ENCODE measurements at regions not wholly inside any gene's neighbourhood (a gene's known extent, or its start where the extent isn't known, plus 50 kb on each side); places are given as distances from the start of the nearest gene placed in this dataset.

DNA sequence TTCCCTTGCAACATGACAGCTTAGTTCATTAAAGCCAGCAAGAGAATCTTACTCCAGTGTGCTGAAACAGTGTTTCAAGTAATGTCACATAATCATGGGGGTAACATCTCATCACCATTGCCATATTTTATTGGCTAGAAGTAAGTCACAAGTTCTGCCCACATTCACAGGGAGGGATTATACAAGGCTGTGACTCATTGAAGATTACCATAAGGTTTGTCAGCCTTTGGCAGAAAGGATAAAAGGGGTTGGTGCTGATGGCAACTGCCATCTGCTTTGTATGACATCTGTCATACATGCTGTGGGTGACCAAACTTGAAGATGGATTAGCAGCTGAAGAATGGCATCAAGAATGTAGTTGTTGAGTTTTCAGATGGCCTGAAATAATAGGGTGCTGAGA lies 61.2 kb downstream of the KCNE4 start:
- TF ChIP-seq CHD4 (IDR thresholded peaks at IDR 0.05), result no peak
- no peak for TF ChIP-seq CBX3 (IDR thresholded peaks at IDR 0.05; ENCODE audit: borderline replicate concordance, low read depth)
- TF ChIP-seq MTA2 (IDR thresholded peaks at IDR 0.05; ENCODE audit: low read depth), result no peak
- no peak for TF ChIP-seq NRF1 (conservative IDR thresholded peaks at IDR 0.05; ENCODE audit: low read depth, low read length)
- no peak for TF ChIP-seq TARDBP (IDR thresholded peaks at IDR 0.05; ENCODE audit: borderline replicate concordance)
- no peak for TF ChIP-seq YY1 (IDR thresholded peaks at IDR 0.05; ENCODE audit: low read depth, low read length)
- TF ChIP-seq ZSCAN29 (IDR thresholded peaks at IDR 0.05), result no peak

All from GM12878 (cell line).